ENCODE measurements at regions not wholly inside any gene's neighbourhood (a gene's known extent, or its start where the extent isn't known, plus 50 kb on each side); places are given as distances from the start of the nearest gene placed in this dataset.

- TF ChIP-seq CTCF (IDR thresholded peaks at IDR 0.05), result no peak
- no peak for TF ChIP-seq EZH2 (IDR thresholded peaks at IDR 0.05; ENCODE audit: borderline replicate concordance, insufficient read depth, low read depth, low read length, poor library complexity, severe bottlenecking)
Measured at GRCh38 chr6:105601541-105602236, 198.8 kb upstream of the PREP start.
